ENCODE measurements at regions not wholly inside any gene's neighbourhood (a gene's known extent, or its start where the extent isn't known, plus 50 kb on each side); places are given as distances from the start of the nearest gene placed in this dataset.

DNA sequence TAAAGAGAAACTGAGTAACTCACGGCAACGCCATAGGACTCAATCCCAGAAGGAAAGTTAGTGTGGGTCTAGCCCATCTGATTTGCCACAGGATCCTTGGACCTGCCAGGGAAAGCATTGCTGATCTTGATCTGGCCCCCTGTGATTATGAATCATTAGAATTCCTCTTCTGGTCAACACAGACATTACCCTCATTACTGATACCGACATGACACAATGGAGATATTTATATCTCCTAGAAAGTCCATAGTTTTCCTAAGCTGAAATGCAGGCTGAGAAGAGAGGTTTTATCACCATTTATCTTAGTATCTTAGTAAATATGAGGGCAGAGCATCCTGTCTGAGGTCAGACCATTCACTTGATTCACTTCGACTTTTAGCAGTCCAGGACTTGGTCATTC, 75.5 kb upstream of the CCDC68 start:
- DNase-seq = no peak

DNA sequence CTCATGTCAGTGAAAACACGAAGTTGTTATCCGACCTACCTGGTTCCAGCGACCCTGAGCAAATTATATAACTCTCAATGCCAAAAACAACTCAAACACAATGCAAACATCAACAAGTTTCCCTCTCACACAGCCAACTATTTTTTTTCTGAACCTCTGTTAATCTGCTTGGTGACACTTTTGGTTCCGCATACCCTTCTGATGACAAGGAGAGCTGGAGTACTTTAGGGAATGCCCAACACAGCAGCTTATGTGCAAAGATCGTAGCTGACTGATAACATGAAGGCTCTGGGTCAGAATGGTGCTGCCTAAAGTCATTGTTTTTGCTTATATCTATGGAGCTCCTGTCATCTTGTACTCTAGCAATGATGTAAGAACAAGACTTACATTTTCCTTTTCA, 72.7 kb upstream of the CCDC68 start:
- no peak for DNase-seq

DNA sequence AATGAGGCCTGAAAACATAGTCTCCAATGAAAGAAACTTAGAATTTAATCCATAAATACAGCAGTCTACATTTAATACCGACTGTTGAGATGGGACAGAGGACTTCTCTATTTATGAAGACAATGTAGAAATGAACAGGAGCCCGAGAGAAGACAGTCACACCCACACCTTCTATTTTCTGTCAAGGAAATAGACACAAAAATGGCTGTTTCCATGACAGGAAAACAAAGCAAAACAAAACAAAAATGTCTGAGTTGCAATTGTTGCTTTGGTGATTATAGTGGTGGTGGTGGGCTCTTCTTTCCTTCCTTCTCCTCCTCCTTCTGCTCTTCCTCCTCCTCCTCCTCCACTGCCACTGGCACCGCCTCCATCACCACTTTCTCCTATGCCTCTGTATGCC, 72.3 kb upstream of the CCDC68 start:
- DNase-seq = no peak

- DNase-seq = no peak
Measured at GRCh38 chr18:55031164-55031563, 71.9 kb upstream of the CCDC68 start.

GRCh38 chr18:55024564-55024963, 65.3 kb upstream of the CCDC68 start:
- no peak for DNase-seq

GRCh38 chr18:55018602-55019001, 59.3 kb upstream of the CCDC68 start:
- DNase-seq = no peak

DNA sequence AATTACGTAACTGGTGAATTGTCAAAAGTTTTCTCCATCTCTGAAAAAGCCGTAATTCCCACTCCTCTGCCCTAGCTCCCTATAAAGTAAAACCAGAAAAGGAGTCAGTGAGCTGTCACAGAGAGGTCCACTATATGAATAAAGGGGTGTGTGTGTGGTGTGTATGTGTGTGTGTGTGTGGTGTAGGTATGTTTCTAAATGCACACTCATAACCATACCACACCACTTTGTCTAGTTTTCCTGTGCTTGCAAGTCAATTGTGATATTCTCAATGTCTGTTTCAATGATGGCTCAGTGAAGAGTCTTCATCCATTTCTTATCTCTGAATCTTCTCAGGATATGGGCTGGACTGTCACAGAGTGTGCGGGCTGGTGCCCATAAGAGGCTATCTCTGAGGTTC, 54.8 kb upstream of the CCDC68 start:
- no peak for DNase-seq

- DNase-seq = no peak
Measured at GRCh38 chr18:55013685-55014084, 54.4 kb upstream of the CCDC68 start.

DNA sequence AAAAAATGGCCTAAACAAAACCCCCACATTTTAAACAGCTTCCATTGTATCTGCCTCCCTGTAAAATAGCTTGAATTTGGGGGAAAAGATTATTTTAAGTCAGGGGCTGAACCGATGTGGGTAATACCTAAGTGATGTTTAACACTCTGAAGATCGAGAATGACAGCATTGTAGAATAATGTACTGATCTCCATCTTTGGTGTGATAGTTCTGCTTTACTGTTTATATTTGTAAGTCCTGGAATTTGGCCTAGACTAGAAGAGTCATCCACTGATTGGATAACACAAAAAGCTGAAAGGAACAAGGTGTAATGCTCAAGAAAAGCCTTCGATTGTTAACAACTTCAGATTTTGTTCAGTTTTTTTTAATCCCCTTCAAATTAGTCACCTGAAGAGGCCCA, 53.8 kb upstream of the CCDC68 start:
- no peak for DNase-seq

GRCh38 chr18:55012008-55012407, 52.7 kb upstream of the CCDC68 start:
- DNase-seq = no peak
